Muscle of arm (tissue), 1 donor: ENCODE measurements at regions not wholly inside any gene's neighbourhood (a gene's known extent, or its start where the extent isn't known, plus 50 kb on each side); places are given as distances from the start of the nearest gene placed in this dataset.

Experiments used
- DNase-seq: peaks from one replicate; pipeline ENCODE4 v3.0.0-alpha.2; 2013

DNA sequence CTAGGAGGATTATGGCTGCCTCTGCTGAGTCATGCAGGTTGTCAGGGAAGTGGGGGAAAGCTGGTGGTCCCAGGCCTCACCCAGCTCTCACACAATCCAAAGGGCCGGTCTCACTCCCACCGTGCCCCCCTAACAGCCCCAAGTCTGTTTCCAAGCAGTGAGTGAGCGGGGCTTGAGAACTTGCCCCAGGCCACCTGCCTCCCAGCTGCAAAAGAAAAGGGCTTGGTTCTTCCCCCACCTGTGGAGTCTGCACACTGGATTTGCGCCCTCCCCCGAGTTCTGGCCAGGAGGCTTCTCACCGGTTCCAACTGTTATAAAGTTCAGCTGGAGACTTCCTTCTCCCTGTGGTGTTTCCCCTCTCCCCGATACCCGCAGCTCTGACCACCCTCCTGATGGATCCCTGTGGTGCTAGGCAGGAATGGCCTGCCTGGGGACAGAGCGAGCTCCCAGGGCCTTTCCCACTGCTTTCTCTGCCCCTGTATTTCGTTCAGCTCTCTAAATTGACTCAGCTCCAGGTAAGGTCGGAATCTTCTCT lies 222.3 kb downstream of the BARHL2 start:
- DNase-seq = no peak

DNA sequence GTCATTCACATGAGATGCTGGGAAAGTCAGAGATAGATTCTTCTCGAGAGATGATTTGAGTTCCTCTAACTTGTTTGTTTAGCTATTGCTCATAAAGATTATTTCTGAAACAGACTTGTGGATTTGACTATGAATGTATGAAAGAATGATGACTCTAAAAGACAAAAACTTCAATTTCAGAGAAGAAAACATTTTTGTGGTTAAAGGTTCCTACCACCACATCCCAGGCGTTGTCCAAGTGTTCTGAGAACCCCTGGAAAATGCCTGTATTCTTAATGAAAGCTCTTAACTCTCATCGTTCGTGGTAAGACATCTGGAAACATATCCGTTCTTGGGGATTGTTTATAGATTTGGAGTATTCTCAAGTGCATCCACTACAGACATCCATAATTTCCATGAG lies 228.7 kb downstream of the BARHL2 start:
- DNase-seq = no peak

DNA sequence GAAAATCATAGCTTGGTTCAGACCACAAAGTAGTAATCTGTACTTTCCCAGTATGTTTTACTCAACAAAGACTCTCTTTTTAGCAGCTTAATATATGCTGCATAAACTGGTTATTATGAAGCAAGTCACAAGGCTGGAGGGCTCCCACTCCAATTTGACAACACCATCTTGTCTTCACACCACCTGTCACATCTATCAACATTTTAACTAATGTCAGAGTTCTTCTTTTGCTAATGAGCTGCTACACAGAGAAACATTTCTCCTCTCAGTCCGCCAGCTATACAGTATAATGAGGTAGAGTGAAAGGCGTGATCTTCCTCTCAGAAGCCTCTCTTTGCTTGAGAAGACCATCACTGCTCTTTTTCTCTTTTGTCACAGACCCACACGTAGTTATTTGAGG lies 230.1 kb downstream of the BARHL2 start:
- no peak for DNase-seq

DNA sequence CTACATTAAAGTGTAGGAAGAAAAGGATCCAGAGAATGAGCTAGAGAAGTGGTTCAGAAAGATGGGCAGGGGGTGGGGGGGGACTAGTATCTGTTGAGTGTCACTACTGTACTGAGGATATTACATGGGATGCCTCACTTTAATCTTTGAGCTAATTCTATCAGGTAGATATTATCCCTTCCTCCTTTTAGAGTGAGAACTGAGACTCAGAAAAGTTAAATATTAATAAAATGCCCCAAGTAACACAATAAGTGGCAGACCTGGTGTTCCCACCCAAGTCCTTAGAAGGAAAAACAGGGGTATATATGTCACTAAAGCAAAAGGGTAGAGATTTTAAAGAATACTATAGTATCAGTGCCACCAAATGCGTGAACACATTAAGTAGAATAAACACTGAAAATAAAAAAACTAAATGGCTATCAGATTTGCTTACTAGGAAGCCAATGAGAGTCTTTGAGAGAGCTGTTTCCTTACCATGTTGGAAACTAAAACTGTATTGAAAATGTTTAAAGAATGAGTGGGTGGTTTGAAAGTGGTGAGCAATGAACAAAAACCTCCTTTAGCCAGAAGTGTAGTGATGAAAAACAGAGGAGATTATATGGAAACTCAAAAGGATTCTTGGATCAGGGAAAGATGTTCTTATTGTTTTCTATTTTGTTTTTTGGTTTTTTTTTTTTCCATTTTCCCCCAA lies 230.8 kb downstream of the BARHL2 start:
- no peak for DNase-seq

DNA sequence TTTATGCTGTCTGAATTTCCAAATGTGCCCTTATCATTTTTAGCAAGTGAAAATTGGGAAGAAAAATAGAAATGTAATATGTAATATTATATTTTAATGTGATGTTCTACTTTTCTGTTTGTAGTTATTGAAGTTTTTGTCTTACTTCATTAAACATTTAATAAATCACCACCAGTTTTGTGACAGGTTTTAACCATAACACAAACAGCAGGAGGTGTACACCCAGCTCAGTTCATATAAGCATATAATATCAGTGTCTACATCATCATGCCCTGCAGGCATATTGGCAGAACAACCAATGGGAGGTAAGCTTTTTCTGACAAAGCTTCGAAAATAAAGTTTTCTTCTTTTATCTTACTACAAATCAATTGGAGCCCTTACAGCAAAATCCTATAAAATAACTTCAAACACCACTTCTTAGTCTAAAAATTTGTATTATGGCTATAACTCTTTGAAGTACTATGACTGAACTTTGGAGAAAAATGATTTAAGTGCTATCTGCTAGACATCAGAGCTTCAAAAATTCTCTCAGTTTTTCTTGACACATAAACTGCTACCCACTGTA lies 236.7 kb downstream of the BARHL2 start:
- no peak for DNase-seq

DNA sequence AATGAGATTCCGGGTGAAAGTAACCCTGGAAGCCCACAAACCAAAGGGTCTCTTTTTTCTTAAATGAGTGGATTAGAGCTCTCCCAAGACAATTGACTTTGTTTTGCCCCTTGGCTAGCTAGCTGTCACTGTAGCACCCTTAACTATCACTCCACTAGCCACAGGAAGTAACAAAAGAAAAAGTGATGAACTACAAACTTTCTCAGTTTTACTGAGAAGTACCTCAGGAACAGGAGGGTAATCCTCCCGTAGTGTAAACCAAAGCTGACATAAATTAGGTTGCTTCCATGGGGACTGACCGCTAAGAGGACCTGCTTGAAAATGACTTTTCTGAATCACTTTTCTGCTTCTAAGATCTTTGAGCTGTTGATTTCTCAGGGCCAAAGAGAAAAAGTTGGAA lies 240.1 kb downstream of the BARHL2 start:
- no peak for DNase-seq

DNA sequence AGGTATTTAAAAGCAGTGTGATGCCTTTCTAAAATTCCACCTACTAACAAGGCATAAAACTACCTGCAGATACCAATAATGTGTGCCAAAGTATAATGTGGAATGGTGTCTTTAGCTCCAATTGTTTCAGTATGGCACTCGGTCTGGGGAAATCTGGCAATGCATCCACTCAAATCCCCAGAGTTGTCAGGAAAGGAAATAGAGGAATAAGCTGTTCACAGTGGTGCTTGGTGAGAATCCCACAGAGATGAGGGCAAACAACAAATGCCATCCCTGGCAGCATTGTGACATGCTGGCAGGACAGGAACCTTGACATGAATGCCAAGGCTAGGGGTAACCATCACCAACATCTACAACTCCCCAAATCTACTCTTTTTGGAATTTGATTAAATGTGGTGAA lies 240.7 kb downstream of the BARHL2 start:
- DNase-seq = no peak

DNA sequence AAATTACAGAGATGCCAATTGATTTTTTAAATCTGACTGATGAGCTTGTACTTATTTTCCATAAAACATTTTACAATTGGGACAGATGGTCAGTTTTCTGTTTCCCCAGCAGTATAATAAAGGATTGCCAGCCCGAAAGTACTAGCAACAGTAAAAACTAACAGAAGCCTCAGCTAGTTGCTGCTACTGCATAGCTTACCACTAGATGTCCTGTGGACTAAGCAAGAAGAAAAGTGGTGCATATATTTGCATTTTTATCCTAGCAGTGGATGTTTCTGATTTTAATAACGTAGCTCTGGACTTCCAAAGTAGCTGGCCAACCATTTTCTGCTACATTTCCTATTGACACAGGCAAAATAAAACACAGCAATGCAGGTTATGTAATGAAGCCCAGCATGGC lies 241.5 kb downstream of the BARHL2 start:
- no peak for DNase-seq

DNA sequence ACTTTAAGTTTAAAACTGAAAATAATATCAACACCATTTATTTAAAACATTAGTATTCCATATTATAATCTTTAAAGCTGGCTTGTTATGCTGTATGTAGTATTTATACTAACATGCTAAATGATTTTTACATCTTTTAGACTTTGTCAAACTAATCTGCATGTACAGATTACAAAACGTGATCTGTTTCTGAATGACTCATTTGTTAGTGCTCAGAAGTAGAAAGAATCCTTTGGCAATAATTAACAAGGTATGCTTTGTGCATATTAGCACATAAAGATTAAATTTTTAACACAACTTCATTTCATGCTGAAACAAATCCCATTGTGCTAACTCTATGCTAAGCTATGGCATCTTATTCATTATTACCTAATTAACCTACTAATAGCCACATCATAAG lies 242.4 kb downstream of the BARHL2 start:
- no peak for DNase-seq

DNA sequence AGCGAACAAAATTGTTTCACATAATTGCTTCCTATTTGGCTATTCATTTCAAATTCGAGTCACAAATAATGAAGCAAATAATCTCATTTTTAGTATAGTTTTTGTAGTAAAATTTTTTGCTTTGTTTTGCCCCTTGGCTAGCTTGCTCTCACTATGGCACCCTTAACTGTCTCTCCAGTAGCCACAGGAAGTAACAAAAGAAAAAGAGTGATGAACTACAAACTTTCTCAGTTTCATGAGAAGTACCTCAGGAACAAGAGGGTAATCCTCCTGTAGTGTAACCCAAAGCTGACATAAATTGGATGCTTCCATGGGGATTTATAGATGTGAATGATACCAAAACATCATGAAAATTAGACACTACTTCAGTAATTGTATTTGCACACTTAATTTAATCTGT lies 242.9 kb downstream of the BARHL2 start:
- no peak for DNase-seq

DNA sequence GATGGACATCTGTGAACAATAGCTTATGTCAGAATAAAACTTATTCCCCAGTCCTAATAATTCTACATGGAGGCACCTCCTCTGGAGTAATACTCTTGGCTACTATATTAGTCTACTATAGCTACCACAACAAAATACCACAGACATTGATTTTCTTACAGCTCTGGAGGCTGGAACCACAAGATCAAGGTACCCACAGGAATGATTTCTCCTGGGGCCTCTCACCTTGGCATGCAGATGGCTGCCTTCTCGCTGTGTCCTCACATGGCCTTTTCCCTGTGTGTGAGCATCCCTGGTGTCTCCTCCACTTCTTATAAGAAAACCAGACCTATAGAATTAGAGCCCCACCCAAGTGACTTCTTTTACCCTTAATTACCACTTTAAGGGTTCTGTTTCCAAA lies 244.3 kb downstream of the BARHL2 start:
- DNase-seq = no peak

DNA sequence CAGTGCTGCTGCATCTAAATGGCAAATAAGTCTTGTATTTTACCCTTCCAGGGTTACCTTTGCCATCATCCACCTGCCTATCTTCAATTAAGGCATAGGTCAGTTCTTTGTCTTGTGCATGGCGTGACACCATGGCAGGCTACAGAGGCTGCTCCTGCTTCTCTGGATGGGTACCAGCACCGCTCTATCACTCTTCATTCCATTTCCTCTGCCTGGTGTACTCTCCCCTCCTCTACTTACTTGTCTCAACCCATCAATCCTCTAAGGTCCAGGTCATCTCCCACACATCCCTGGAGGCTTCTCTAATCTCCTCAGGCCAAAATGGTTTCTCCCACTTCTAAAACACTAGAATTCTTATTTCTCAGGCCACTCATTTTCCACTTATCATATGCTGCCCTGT lies 257.5 kb downstream of the BARHL2 start:
- DNase-seq = no peak

DNA sequence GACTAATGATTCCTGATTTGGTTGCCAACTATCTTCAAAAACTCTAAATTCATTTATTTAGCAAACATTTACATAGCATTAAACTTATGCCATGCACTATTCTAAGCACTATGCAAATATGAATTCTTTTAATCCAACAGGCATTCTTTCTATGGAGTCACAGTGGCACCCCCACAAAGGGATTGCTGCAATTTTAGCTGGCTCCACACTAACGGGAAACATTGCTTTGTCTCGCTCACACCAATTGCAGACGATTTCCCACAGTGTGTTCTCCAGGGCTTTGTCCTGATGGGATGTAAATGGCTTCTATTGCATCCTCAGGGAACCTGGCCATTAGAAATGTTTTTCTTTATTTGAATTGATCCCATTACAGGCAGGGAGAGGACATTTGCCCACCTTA lies 259.1 kb downstream of the BARHL2 start:
- no peak for DNase-seq

DNA sequence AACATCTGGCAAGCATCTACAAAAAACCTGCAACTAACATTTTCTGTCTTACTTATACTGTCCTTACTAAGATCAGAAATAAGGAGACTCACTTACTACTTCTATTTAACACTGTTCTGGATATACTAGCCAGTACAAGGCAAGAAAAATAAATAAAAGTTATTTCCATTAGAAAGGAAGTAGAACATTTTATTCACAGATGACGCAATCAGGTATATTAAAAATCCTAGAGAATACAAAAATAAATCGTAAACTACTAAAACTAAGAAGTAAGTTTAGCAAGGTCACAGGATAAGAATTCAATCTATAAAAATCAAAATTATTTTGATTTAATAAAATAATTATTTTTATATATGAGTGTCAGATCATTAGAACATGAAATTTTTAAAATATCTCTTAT lies 264.6 kb downstream of the BARHL2 start:
- DNase-seq = no peak

DNA sequence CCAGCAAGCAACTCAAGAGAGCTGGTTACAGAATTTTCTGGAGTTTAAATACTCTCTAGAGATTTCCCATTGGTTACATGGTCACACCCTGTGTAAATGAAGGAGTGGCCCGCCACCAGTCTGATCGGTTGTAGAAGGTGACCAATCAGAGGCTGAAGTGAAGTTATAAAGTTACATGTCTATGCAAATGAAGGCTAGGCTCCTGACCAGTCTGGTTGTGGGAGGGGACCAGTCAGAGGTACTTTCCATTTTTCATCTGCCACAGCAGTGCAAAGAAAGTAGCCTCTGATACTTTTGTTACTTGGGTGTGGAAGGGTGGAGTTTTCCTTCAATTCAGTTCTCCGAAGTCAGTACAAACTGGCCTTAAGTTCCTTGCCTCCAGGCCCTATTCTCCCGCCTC lies 273.7 kb downstream of the BARHL2 start:
- DNase-seq = no peak

DNA sequence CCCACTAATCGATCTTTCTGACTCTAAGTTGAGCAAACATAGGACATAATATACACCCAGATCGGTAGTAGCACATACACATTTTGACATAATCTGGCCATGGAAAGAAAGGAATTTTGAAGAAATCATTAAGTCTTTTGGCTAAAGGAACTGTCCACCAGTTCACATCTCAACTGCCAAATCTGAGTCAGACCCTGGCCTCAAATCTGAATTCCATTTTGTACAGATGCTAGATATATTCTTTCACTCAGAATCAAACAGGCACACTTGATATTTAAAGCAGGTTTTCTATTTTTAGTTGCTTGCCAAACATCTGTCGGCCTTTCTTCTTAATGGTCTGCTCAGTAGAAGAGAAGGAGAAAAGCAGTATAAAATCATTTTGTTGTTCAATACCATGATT lies 281.8 kb downstream of the BARHL2 start:
- peak; percentile 59 for DNase-seq

DNA sequence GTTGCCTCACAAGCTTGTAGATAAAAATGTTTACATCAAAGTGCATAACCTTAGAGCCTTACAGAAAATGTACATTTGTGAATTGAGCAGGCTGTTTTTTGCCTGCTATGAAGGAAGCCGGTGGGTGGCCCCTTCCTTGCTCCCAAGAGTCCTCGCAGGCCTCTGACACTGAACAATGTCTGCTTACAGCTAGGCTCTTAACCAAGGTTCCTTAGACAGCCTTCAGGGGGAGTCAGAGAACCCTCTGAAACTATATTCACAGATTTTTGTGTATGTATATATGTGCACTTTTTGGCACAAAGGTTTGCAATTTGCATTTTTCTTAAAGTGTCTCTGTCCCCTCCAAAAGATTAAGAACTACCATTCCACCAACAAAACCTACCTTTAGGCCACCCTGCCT lies 282.6 kb downstream of the BARHL2 start:
- no peak for DNase-seq

DNA sequence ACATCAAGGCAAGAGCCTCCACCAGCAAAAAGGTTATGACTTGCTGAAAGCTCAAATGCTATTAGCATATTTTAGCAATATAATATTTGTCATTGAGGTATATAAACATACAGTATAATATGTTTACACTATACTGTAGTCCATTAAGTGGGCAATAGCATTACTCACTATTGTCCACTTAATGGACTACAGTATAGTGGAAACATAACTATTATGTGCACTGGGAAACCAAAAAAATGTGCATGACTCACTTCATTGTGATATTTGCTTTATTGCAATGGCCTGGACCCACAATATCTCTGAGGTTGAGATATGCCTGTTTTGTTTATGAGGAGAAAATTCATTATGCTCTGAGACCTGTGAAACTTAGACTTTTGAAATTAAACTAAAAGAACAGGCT lies 300.0 kb downstream of the BARHL2 start:
- no peak for DNase-seq

DNA sequence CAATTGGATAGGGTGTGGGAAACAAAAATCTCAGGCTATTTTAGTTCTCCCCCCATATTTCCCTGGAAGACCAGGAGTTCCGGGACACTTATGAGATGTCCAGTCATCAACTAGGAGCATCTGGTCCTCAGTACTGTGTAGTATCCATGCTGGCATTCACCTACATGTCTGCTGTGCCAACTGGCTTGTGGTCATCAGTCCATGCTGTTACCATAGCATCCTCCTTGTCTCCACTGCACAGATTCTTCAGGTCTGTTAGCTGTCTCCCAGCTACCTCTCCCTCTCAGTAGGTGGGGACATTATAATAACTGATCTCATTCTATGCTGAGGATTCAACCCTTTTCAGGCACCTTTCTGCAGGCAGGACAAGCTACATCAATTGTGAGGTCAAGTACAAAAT lies 302.9 kb downstream of the BARHL2 start:
- no peak for DNase-seq

DNA sequence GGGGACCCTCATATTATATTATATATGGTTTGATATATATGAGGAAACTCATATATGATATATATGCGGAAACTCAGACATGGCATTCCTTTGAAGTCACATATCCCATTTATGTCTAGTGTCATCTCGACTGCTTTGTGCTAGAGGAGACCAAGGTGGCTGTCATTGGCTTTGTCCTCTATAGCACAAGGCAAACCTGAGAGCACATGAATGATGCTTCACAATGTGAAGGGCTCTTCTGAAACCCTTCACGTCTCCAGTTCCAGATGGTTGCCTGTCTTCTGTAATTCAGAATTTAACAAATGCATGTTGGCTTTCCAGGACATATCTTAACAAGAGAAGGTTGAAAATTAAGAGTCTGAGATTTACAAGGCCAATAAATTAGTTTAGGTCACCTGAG lies 303.6 kb downstream of the BARHL2 start:
- DNase-seq = no peak

DNA sequence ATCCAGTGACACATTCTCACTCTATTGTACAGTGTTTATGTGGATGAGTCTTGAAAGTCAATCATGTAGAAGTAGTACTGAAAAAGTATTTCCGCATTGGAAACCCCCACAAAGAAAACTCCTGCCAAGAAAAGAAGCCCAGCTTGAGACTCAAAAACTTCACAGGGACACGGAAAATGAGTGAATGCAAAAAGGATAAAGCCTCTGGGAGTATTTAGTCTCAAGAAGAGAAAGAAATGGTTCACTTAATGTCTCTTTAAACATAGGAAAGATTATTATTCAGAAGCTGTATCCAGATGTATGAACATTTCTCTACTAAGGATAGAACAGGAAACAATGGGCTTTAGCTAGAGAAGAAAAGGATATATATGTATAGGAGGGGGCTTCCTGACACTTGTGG lies 304.5 kb downstream of the BARHL2 start:
- DNase-seq = no peak

DNA sequence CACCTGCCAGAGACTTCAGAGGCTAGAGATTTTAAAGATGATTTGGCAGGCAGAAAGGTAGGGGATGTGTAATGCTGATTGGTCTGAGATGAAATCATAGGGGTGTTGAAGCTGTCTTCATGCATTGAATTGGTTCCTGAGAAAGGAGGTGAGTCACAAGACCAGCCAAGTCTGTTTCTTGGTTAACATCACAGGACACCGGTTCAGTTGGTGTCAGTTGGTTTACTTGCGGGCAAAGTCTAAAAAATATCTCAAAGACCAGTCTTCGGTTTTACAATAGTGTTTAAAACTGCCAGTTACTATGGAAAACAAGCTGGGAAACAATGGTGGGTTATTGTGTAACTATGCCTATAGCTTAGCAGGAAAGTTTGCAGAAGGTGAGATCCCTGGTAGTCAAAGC lies 305.9 kb downstream of the BARHL2 start:
- no peak for DNase-seq

DNA sequence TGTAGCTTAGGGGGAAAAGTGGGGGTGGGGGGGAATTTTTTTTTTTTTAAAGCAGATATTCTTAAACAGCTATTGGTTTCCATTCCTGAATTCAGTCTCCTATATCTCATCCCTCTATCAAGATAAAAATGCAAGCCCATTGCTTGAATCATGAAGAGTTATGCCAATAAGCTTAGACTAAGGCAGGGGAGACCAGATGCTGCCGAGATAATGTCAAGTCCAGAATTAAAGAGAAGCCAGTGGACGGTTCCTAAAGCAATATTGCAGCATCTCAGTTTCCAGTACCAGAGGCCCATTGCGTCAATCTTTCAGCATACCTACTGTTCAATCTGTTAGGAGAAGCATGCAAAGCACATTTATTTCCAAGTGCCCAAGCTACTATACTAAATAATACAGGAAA lies 309.4 kb downstream of the BARHL2 start:
- no peak for DNase-seq

DNA sequence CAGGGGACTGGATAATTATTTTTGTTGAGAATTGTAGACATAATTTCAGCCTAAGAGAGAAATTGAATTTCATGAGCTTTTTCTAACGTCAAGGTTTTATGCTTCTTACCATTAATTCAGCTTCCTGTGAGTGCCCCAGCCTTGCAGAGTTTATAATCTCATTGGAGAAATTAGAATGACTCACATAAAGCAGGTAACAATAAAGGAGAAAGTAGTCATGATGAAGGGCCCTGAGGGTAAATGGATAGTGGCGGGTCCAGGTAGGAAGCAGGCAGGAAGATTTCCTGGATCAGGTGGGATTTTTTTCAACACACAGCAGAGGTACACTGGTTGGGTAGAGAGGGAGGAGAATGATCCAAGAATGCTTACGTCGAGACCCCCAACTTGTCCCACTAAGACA lies 311.4 kb downstream of the BARHL2 start:
- no peak for DNase-seq
